ENCODE measurements at regions not wholly inside any gene's neighbourhood (a gene's known extent, or its start where the extent isn't known, plus 50 kb on each side); places are given as distances from the start of the nearest gene placed in this dataset.

- TF ChIP-seq CTCF (IDR thresholded peaks at IDR 0.05; ENCODE audit: insufficient read depth, low read length, poor library complexity, severe bottlenecking), result no peak
- H3K27me3 ChIP-seq (replicated peaks; ENCODE audit: control insufficient read depth, insufficient read depth, low read length), result no peaks in the 10 kb centered on the region; the same call in none of the 2 replicates
- no peak for DNase-seq (ENCODE audit: extremely low read depth, insufficient read length)
- no peak overlapping the region for H3K4me3 ChIP-seq (replicated peaks; ENCODE audit: low read depth, low read length)
- H3K36me3 ChIP-seq (ENCODE audit: control insufficient read depth, insufficient read depth, low read length), result no peaks in the 10 kb centered on the region
Measured at GRCh38 chr2:118670276-118670675, 177.2 kb downstream of the EN1 start.

GRCh38 chr2:118669654-118670053 is 177.8 kb downstream of the EN1 start:
- Histone ChIP-seq H3K4me3 (replicated peaks; ENCODE audit: low read depth, low read length) (no peak overlapping the region), H3K27me3 (replicated peaks; ENCODE audit: control insufficient read depth, insufficient read depth, low read length) (no peaks in the 10 kb centered on the region; the same call in none of the 2 replicates)
- TF ChIP-seq CTCF (IDR thresholded peaks at IDR 0.05; ENCODE audit: insufficient read depth, low read length, poor library complexity, severe bottlenecking), result no peak

GRCh38 chr2:118668431-118669424 is 178.7 kb downstream of the EN1 start:
- Histone ChIP-seq H3K4me3 (replicated peaks; ENCODE audit: low read depth, low read length) (no peak overlapping the region), H3K36me3 (ENCODE audit: control insufficient read depth, insufficient read depth, low read length) (no peaks in the 10 kb centered on the region), H3K27me3 (replicated peaks; ENCODE audit: control insufficient read depth, insufficient read depth, low read length) (no peaks in the 10 kb centered on the region; the same call in none of the 2 replicates)
- TF ChIP-seq CTCF (IDR thresholded peaks at IDR 0.05; ENCODE audit: insufficient read depth, low read length, poor library complexity, severe bottlenecking), result no peak
- DNase-seq (ENCODE audit: extremely low read depth, insufficient read length), result no peak

More at GRCh38 chr2:118669654-118670053, 177.8 kb downstream of the EN1 start:
- H3K36me3 ChIP-seq (ENCODE audit: control insufficient read depth, insufficient read depth, low read length), result no peaks in the 10 kb centered on the region
- no peak for DNase-seq (ENCODE audit: extremely low read depth, insufficient read length)

GRCh38 chr2:118667964-118668363 is 179.5 kb downstream of the EN1 start:
- no peaks in the 10 kb centered on the region; the same call in none of the 2 replicates for H3K27me3 ChIP-seq (replicated peaks; ENCODE audit: control insufficient read depth, insufficient read depth, low read length)
- DNase-seq (ENCODE audit: extremely low read depth, insufficient read length), result no peak
- H3K36me3 ChIP-seq (ENCODE audit: control insufficient read depth, insufficient read depth, low read length), result no peaks in the 10 kb centered on the region
- TF ChIP-seq CTCF (IDR thresholded peaks at IDR 0.05; ENCODE audit: insufficient read depth, low read length, poor library complexity, severe bottlenecking), result no peak
- no peak overlapping the region for H3K4me3 ChIP-seq (replicated peaks; ENCODE audit: low read depth, low read length)

GRCh38 chr2:118667348-118667747 is 180.1 kb downstream of the EN1 start:
- no peak for DNase-seq (ENCODE audit: extremely low read depth, insufficient read length)
- no peak for TF ChIP-seq CTCF (IDR thresholded peaks at IDR 0.05; ENCODE audit: insufficient read depth, low read length, poor library complexity, severe bottlenecking)
- no peak overlapping the region for H3K4me3 ChIP-seq (replicated peaks; ENCODE audit: low read depth, low read length)

More at GRCh38 chr2:118667348-118667747, 180.1 kb downstream of the EN1 start:
- H3K27me3 ChIP-seq (replicated peaks; ENCODE audit: control insufficient read depth, insufficient read depth, low read length), result no peaks in the 10 kb centered on the region; the same call in 1 of the 2 replicates
- H3K36me3 ChIP-seq (ENCODE audit: control insufficient read depth, insufficient read depth, low read length), result no peaks in the 10 kb centered on the region
